Psoas muscle (tissue), 7 donors: ENCODE measurements at regions not wholly inside any gene's neighbourhood (a gene's known extent, or its start where the extent isn't known, plus 50 kb on each side); places are given as distances from the start of the nearest gene placed in this dataset.

Source experiments
- ATAC-seq, 4 donors: fragments of 200-7000 bp; cut with Tn5 transposase; one replicate each; pipeline ENCODE4 v1.9.1; 2020; ENCODE audit warnings: moderate library complexity in 3 of 4, mild to moderate bottlenecking in 2 of 4
- DNase-seq, 2 donors: peaks; one replicate each; pipeline ENCODE4 v3.0.0-alpha.2; 2020
- H3K27ac ChIP-seq: fragments of 200-600 bp; one replicate; pipeline ENCODE4 v1.8.0; 2022
- H3K27me3 ChIP-seq, 3 donors: fragments of 200-600 bp in 1 of 3; one replicate each; pipeline versions ENCODE4 v1.6.1 to v1.8.0; 2013 to 2022; ENCODE audit warnings: low read length in 2 of 3, mild to moderate bottlenecking in 2 of 3, moderate library complexity in 1 of 3; ENCODE audit not compliant: insufficient read depth in 3 of 3
- H3K36me3 ChIP-seq, 2 donors: fragments of 200-600 bp in 1 of 2; one replicate each; pipeline versions ENCODE4 v1.6.1 to v1.8.0; 2013 to 2022; ENCODE audit warnings: low read depth in 1 of 2, mild to moderate bottlenecking in 1 of 2, moderate library complexity in 1 of 2; ENCODE audit not compliant: insufficient read depth in 1 of 2
- H3K4me1 ChIP-seq: fragments of 200-600 bp; one replicate; pipeline ENCODE4 v1.8.0; 2022
- H3K4me3 ChIP-seq: fragments of 200-600 bp; one replicate; pipeline ENCODE4 v1.8.0; 2022; ENCODE audit warnings: mild to moderate bottlenecking
- H3K9me3 ChIP-seq: fragments of 200-600 bp; one replicate; pipeline ENCODE4 v1.8.0; 2022
- WGBS, 3 donors: extraction: QIAGEN DNeasy Blood & Tissue Kit; methylation state at CpG; one replicate each; pipeline versions ENCODE4 v1.1.6 to v1.1.7; 2013; 5-methylcytosine and 5-hydroxymethylcytosine counted together
- intact Hi-C, 2 donors: fragments of 100-400 bp; cut with DNase I; formaldehyde crosslinking; loops; one replicate each; pipeline versions ENCODE4 v1.11.0 to v1.14.2; 2022
- TF ChIP-seq, protein P1 (sequence below): fragments of 200-600 bp; IDR thresholded peaks from one replicate; pipeline ENCODE4 v1.8.0; 2022; ENCODE audit warnings: antibody characterized with exemption
- donor health status: healthy with polysubstance abuse.
- donor health status: DM: no; HTN: no; CAD: no; lungs with moderate emphysema.
- donor health status: Bipolar disorder and iron deficiency.
- donor health status: healthy.
- donor health status: DM: yes; HTN: yes; CAD: no.
- donor health status: DM: no; HTN: no; CAD: no.
- donor health status: DM: yes; HTN: yes; CAD: no.

GRCh38 chr14:27072589-27072988, 474.8 kb upstream of the NOVA1 start:
- Histone ChIP-seq H3K9me3 (no peaks in the 10 kb centered on the region), H3K36me3 (no peaks in the 10 kb centered on the region), H3K27me3 (no peaks in the 10 kb centered on the region), H3K4me1 (no peaks in the 10 kb centered on the region), H3K4me3 (no peak overlapping the region), H3K27ac (no peak overlapping the region)
- ATAC-seq: no peak
- TF ChIP-seq, protein P1, sequence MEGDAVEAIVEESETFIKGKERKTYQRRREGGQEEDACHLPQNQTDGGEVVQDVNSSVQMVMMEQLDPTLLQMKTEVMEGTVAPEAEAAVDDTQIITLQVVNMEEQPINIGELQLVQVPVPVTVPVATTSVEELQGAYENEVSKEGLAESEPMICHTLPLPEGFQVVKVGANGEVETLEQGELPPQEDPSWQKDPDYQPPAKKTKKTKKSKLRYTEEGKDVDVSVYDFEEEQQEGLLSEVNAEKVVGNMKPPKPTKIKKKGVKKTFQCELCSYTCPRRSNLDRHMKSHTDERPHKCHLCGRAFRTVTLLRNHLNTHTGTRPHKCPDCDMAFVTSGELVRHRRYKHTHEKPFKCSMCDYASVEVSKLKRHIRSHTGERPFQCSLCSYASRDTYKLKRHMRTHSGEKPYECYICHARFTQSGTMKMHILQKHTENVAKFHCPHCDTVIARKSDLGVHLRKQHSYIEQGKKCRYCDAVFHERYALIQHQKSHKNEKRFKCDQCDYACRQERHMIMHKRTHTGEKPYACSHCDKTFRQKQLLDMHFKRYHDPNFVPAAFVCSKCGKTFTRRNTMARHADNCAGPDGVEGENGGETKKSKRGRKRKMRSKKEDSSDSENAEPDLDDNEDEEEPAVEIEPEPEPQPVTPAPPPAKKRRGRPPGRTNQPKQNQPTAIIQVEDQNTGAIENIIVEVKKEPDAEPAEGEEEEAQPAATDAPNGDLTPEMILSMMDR: no peak
- WGBS, 3 donors: 65 to 78% (median 67%) methylated on average over 5 of the region's 5 CpGs
- DNase-seq: no peak
- intact Hi-C loops: no loop called here

DNA sequence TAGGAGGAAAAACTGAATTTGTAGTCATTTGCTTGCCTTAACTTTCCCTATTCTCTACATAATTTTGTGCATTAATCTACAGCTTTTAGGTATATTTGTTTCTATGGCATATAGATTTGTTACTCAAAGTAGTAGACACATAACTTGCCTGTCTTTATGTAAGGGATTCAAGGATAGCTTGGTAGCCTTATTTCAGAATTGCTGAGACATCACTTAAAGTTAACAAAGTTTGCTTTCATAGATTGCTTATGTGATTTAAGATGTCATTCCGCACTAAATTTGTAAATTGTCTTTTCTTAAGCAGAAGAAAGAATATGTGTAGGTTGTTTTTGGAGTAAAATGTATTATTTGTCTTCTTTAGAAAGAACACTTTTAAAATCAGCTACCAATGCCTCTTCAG, 477.7 kb upstream of the NOVA1 start:
- 88 to 100% (median 93%) methylated on average over 1 of the region's 1 CpG for WGBS, 3 donors
- H3K9me3 ChIP-seq: no peaks in the 10 kb centered on the region
- DNase-seq (no peak), ATAC-seq (no peak)
- TF ChIP-seq, protein P1: no peak
- intact Hi-C loops: no loop called here
- no peaks in the 10 kb centered on the region for H3K4me1 ChIP-seq
- no peaks in the 10 kb centered on the region for H3K27me3 ChIP-seq
- no peak overlapping the region for H3K27ac ChIP-seq
- no peak overlapping the region for H3K4me3 ChIP-seq
- no peaks in the 10 kb centered on the region for H3K36me3 ChIP-seq

DNA sequence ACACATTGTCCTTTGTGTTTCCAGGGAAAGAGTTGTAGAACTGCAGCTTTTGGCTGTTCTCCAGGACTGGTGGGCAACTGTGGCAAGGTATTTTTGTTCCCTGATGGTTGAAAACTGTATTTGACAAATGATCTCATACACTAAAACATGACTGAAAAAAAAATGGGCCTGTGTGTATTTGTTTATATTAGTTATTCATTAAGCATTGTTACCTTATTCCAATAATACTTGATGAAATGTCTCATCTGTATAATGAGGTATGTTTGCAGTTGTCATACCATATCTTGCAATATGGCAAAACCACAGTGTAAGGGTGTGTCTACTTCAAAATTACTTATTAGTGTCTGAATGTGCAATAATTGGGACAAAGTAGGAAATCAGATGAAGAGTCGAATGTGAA, 479.4 kb upstream of the NOVA1 start:
- TF ChIP-seq, protein P1: no peak
- no peak for ATAC-seq
- no peaks in the 10 kb centered on the region for H3K27me3 ChIP-seq
- intact Hi-C loops: no loop called here
- no peaks in the 10 kb centered on the region for H3K9me3 ChIP-seq
- H3K27ac ChIP-seq: no peak overlapping the region
- no peak overlapping the region for H3K4me3 ChIP-seq
- no peaks in the 10 kb centered on the region for H3K4me1 ChIP-seq
- WGBS, 3 donors: 59 to 70% (median 64%) methylated on average over 1 of the region's 1 CpG
- H3K36me3 ChIP-seq: no peaks in the 10 kb centered on the region
- DNase-seq: no peak

GRCh38 chr14:27077710-27078109, 479.9 kb upstream of the NOVA1 start:
- intact Hi-C loops: no loop called here
- TF ChIP-seq, protein P1: no peak
- WGBS, 3 donors: 7 to 35% (median 18%) methylated on average over 2 of the region's 2 CpGs

DNA sequence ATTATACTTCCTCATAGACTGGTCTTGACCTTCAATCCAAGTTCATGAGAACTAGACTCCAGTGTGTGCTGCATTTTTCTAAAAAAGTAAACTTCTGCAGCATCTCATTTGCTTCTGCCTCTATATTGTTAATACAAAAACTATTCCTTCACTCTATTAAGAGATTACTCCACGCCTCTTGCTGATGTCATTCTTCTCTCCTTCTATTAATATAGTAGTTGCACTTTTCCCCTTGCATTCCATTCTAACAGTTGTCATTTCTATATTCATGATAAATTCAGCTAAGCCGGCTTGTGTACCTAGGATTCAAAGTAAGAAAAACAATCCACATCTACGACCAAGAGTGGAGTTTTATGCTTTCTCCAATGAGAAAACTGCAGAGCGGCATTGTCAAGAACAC, 480.4 kb upstream of the NOVA1 start:
- intact Hi-C loops: no loop called here
- Histone ChIP-seq H3K9me3 (no peaks in the 10 kb centered on the region), H3K27me3 (no peaks in the 10 kb centered on the region), H3K4me1 (no peaks in the 10 kb centered on the region), H3K4me3 (no peak overlapping the region), H3K36me3 (no peaks in the 10 kb centered on the region), H3K27ac (no peak overlapping the region)
- DNase-seq: no peak
- TF ChIP-seq, protein P1: no peak
- 56 to 62% (median 60%) methylated on average over 4 of the region's 4 CpGs for WGBS, 3 donors
- ATAC-seq: no peak

More at GRCh38 chr14:27077710-27078109, 479.9 kb upstream of the NOVA1 start:
- DNase-seq (no peak), ATAC-seq (no peak)
- Histone ChIP-seq H3K9me3 (no peaks in the 10 kb centered on the region), H3K36me3 (no peaks in the 10 kb centered on the region), H3K4me3 (no peak overlapping the region), H3K27me3 (no peaks in the 10 kb centered on the region), H3K27ac (no peak overlapping the region), H3K4me1 (no peaks in the 10 kb centered on the region)
